ENCODE measurements at regions not wholly inside any gene's neighbourhood (a gene's known extent, or its start where the extent isn't known, plus 50 kb on each side); places are given as distances from the start of the nearest gene placed in this dataset.

DNA sequence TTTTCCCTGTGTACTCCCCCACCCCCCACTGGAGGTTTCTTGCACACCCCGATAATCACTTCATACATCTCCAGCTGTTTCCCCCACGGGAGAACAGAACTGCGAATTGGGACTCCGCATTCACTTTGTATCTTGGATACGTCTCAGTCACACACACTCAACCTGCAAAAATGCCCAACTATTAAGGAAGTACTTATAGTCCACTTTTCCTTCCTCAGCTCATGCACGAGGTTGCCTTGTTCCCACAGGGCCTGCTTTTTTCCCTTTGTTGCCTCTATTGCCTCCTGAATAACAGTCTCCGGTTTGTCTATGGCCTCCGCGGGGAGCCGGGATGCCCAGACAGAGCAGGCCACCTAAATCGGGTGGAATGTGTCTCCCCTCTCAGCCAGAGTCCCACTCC, 282.3 kb downstream of the PYDC2 start:
- Mint-ChIP-seq H3K27ac (no peak overlapping the region), H3K9me3 (peaks cover 3% of the 10 kb centered on the region), H3K36me3 (no peaks in the 10 kb centered on the region), H3K4me3 (no peak overlapping the region), H3K4me1 (no peaks in the 10 kb centered on the region)
- no peak for DNase-seq (ENCODE audit: low spot score in 2 of 2)
- no peak for ATAC-seq

- no peak overlapping the region for H3K27ac Mint-ChIP-seq
- DNase-seq (ENCODE audit: low spot score in 2 of 2) (no peak), ATAC-seq (no peak)
- peaks cover 9% of the 10 kb centered on the region for H3K9me3 Mint-ChIP-seq
- no peaks in the 10 kb centered on the region for H3K36me3 Mint-ChIP-seq
- no peak overlapping the region for H3K4me3 Mint-ChIP-seq
- no peaks in the 10 kb centered on the region for H3K4me1 Mint-ChIP-seq
These were observed 289.7 kb downstream of the PYDC2 start for GRCh38 chr3:191750618-191751017.

DNA sequence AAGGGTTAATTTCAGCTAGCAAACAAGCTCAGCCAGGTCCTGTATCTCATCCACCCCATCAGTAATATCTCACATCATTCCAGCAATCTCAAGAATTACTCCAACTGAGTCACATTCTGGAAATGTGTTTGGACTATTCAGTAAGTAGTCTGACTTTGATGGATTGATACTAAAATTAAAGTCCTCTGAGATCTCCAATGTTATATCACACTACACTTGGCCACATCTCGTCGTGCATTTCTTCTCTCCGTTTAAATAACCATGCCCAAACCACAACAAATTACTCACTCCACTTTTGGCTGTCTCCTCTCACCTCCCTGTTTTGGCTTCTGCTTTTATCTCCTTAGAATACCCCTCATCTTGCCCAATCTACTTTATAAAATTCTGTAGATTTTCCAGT, 292.2 kb downstream of the PYDC2 start:
- H3K9me3 Mint-ChIP-seq, result peaks cover 12% of the 10 kb centered on the region
- H3K4me1 Mint-ChIP-seq, result no peaks in the 10 kb centered on the region
- no peak for DNase-seq (ENCODE audit: low spot score in 2 of 2)
- no peaks in the 10 kb centered on the region for H3K36me3 Mint-ChIP-seq
- no peak overlapping the region for H3K4me3 Mint-ChIP-seq
- ATAC-seq, result no peak
- no peak overlapping the region for H3K27ac Mint-ChIP-seq

- DNase-seq (ENCODE audit: low spot score in 2 of 2) (no peak), ATAC-seq (no peak)
- Mint-ChIP-seq H3K36me3 (no peaks in the 10 kb centered on the region), H3K27ac (no peak overlapping the region), H3K4me1 (no peaks in the 10 kb centered on the region), H3K9me3 (peaks cover 11% of the 10 kb centered on the region), H3K4me3 (no peak overlapping the region)
These were observed 300.9 kb downstream of the PYDC2 start for GRCh38 chr3:191761906-191762305.

DNA sequence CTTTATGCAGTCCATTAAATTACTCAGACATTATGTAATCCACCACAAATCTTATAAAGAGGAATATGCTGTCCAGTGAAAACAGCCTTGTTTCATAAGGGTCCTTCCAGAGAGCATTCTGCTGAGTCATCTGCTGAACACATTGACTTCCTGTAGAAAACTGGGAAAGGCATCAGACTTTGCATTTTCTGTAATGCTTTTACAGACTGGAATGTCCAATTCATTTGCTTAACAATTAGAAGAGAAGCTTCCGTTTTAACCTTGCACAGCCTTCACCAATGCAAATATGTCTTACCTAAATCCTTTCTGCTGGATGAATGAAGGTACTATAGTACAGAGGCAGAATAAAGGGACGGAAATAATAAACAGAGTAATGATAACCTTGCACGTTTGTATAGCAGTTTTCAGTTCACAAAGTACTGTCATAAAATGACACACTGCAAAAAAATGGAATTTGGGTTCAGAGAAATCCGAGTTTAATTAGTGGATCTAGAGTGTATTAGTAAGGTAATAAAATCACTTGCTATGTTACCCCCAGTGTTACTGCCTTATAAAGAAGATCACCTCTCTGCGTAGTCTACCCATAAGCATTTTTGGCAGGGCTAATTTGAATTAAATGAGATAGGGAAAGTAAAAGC, 301.5 kb downstream of the PYDC2 start:
- Mint-ChIP-seq H3K27ac (no peak overlapping the region), H3K4me1 (no peaks in the 10 kb centered on the region), H3K36me3 (no peaks in the 10 kb centered on the region), H3K9me3 (peaks cover 14% of the 10 kb centered on the region), H3K4me3 (no peak overlapping the region)
- no peak for ATAC-seq
- DNase-seq (ENCODE audit: low spot score in 2 of 2), result no peak

- peaks cover 19% of the 10 kb centered on the region for H3K9me3 Mint-ChIP-seq
- DNase-seq (ENCODE audit: low spot score in 2 of 2) (no peak), ATAC-seq (no peak)
- H3K36me3 Mint-ChIP-seq, result no peaks in the 10 kb centered on the region
- H3K4me3 Mint-ChIP-seq, result no peak overlapping the region
- no peaks in the 10 kb centered on the region for H3K4me1 Mint-ChIP-seq
- H3K27ac Mint-ChIP-seq, result no peak overlapping the region
These were observed 307.5 kb downstream of the PYDC2 start for GRCh38 chr3:191768421-191768820.

DNA sequence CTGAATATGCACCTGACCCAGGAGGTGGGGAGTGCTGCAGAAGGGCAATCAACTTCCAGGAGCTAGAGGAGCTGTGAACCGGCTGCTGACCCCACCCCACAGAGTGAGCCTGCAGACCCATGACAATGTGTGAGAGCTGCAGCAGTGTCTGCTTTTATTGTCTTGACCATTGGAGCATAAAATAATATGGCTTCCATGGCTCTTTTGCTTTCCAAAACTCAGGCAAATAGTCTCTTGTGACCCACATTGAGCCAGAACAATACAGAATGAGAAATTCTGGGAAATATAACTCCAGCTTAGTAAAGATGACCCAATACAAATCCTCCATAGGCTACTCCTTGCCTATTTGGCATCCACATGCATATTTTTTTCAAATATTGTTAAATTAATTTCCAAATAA, 309.6 kb downstream of the PYDC2 start:
- no peak overlapping the region for H3K4me3 Mint-ChIP-seq
- ATAC-seq (no peak), DNase-seq (ENCODE audit: low spot score in 2 of 2) (no peak)
- no peak overlapping the region for H3K27ac Mint-ChIP-seq
- H3K4me1 Mint-ChIP-seq, result no peaks in the 10 kb centered on the region
- H3K36me3 Mint-ChIP-seq, result no peaks in the 10 kb centered on the region
- peaks cover 24% of the 10 kb centered on the region for H3K9me3 Mint-ChIP-seq

DNA sequence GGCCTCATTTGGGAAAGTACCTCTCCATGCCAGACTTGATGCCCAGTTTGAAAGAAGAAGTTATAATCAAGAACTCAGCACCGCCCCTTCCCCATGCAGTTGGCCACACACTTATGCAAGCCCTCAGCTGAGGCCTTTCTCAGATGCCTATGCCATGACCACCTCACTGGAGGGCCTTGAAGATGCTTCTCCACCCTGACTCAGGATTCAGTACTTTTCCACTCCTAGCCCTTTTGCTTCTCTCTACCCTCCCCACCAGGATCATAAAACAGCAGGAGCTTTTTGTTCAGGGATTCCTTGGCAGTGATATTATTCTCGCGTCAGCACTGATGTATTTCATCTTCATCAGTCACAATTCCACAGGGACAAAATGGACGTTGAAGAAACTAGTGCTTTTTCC, 313.5 kb downstream of the PYDC2 start:
- DNase-seq (ENCODE audit: low spot score in 2 of 2) (no peak), ATAC-seq (no peak)
- H3K9me3 Mint-ChIP-seq, result peaks cover 24% of the 10 kb centered on the region
- H3K36me3 Mint-ChIP-seq, result no peaks in the 10 kb centered on the region
- no peak overlapping the region for H3K4me3 Mint-ChIP-seq
- no peaks in the 10 kb centered on the region for H3K4me1 Mint-ChIP-seq
- H3K27ac Mint-ChIP-seq, result no peak overlapping the region

DNA sequence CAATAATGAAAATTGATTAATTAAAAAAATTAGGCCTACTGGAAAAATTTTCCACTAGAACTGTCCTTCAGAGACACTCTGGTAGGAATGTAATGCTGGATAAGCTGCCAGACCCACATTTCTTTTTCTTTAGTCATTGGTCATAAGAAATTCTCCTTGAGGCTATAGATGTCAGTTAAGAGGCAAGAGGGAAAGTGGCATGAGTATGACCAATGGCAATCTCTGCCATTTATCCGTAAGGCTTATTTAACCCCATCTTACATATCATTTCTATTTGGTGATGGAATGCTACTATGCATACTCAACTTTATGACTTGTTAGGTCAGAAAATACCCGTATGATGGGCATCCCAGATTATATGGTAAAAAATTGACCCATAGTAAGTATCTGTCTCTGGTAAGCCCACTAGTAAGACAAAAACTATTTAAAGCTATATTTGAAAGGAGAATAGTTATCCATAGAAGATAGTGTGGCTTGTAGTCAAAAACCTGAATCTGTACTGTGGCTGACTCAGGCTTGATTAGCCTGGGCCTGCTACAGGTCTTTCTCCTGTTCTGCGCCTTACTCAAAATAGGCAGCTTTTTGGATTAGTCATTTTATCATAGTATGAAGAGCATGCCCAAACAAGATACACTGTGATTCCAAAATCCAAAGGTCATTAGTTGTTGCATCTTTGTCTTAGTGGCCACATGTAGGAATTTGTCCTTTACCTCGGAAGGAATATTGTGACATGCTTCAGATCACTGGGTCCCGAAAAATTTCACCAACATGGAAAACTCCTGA, 314.7 kb downstream of the PYDC2 start:
- no peak for DNase-seq (ENCODE audit: low spot score in 2 of 2)
- no peak overlapping the region for H3K4me3 Mint-ChIP-seq

GRCh38 chr3:191781044-191781443, 320.1 kb downstream of the PYDC2 start:
- Mint-ChIP-seq H3K9me3 (peaks cover 20% of the 10 kb centered on the region), H3K36me3 (no peaks in the 10 kb centered on the region), H3K27ac (no peak overlapping the region), H3K4me3 (no peak overlapping the region), H3K4me1 (no peaks in the 10 kb centered on the region)
- DNase-seq (ENCODE audit: low spot score in 2 of 2) (no peak), ATAC-seq (no peak)

More for the DNA sequence above, 314.7 kb downstream of the PYDC2 start:
- Mint-ChIP-seq H3K27ac (no peak overlapping the region), H3K9me3 (peaks cover 24% of the 10 kb centered on the region), H3K4me1 (no peaks in the 10 kb centered on the region), H3K36me3 (no peaks in the 10 kb centered on the region)
- no peak for ATAC-seq

GRCh38 chr3:191783024-191783423, 322.1 kb downstream of the PYDC2 start:
- H3K4me3 Mint-ChIP-seq, result no peak overlapping the region
- peaks cover 15% of the 10 kb centered on the region for H3K9me3 Mint-ChIP-seq
- ATAC-seq (no peak), DNase-seq (ENCODE audit: low spot score in 2 of 2) (no peak)
- H3K36me3 Mint-ChIP-seq, result no peaks in the 10 kb centered on the region
- no peaks in the 10 kb centered on the region for H3K4me1 Mint-ChIP-seq
- no peak overlapping the region for H3K27ac Mint-ChIP-seq

DNA sequence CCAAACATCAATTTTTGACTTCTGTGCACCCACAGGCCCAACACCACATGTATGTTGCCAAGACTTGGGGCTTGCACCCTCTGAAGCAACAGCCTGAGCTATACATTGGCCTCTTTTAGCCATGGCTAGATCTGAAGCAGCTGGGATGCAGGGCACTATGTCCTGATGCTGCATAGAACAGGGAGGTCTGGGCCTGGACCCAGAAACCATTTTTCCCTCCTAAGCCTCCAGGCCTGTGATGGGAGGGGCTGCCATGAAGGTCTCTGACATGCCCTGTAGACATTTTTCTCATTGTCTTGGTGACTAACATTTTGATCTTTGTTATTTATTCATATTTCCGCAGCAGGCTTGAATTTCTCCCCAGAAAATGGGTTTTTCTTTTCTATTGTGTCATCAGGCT, 330.0 kb downstream of the PYDC2 start:
- H3K4me3 Mint-ChIP-seq, result no peak overlapping the region
- peaks cover 11% of the 10 kb centered on the region for H3K9me3 Mint-ChIP-seq
- no peaks in the 10 kb centered on the region for H3K36me3 Mint-ChIP-seq

DNA sequence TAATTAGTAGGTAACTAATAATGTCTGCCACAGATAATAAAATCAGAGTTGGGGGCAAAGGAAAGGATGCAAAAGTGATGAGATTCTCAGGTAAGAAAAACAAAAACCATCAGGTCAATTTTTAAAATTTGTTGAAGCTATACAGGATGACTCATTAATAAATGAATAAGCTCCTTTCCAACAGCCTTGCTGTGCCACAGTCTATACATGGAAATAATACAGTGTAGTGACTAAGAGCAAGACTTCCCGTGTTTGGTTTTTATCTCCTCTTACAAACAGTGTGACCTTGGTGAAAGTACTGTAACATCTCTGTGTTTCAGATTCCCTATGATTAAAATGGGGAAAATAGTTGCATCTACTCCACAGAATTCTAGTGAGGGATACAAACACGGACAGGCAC, 331.6 kb downstream of the PYDC2 start:
- no peaks in the 10 kb centered on the region for H3K4me1 Mint-ChIP-seq
- H3K4me3 Mint-ChIP-seq, result no peak overlapping the region
- no peak for ATAC-seq
- H3K27ac Mint-ChIP-seq, result no peak overlapping the region
- H3K36me3 Mint-ChIP-seq, result no peaks in the 10 kb centered on the region
- no peak for DNase-seq (ENCODE audit: low spot score in 2 of 2)
- peaks cover 11% of the 10 kb centered on the region for H3K9me3 Mint-ChIP-seq

More for the DNA sequence above, 330.0 kb downstream of the PYDC2 start:
- H3K27ac Mint-ChIP-seq, result no peak overlapping the region
- no peaks in the 10 kb centered on the region for H3K4me1 Mint-ChIP-seq
- DNase-seq (ENCODE audit: low spot score in 2 of 2) (no peak), ATAC-seq (no peak)

GRCh38 chr3:191795196-191795595, 334.2 kb downstream of the PYDC2 start:
- peaks cover 4% of the 10 kb centered on the region for H3K9me3 Mint-ChIP-seq
- H3K36me3 Mint-ChIP-seq, result no peaks in the 10 kb centered on the region
- H3K4me1 Mint-ChIP-seq, result no peaks in the 10 kb centered on the region
- DNase-seq (ENCODE audit: low spot score in 2 of 2) (no peak), ATAC-seq (no peak)
- no peak overlapping the region for H3K4me3 Mint-ChIP-seq
- no peak overlapping the region for H3K27ac Mint-ChIP-seq

DNA sequence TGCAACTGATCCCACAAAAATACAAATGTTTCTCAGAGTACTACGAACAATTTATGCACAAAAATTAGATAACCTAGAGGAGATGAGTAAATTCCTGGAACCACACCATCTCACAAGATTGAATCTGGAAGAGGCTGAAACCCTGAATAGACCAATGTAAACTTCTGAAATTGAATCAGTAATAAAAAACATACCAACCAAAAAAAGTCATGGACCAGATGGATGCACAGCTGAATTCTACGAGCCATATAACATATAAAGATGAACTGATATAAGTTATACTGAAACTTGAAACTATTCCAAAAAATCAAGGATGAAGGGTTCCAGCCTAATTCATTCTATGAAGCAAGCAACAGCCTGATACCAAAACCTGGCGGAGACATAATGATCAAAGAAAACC, 336.3 kb downstream of the PYDC2 start:
- Mint-ChIP-seq H3K27ac (no peak overlapping the region), H3K4me1 (no peaks in the 10 kb centered on the region), H3K36me3 (no peaks in the 10 kb centered on the region), H3K9me3 (peaks cover 7% of the 10 kb centered on the region), H3K4me3 (no peak overlapping the region)
- DNase-seq (ENCODE audit: low spot score in 2 of 2) (no peak), ATAC-seq (no peak)

DNA sequence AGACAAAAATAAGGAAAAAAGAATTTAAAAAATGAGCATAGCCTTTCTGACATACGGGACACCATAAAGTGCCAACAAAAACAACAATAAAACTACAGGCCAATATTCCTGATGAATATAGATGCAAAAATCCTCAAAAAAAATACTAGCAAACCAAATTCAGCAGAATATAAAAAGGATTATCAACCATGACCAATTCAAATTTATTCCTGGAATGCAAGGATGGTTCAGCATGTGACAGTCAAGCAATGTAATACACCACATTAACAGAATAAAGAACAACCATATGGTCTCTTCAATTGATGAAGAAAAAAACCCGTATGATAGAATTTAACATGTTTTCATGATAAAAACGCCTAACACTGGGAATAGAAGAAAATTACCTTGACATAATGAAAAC, 341.7 kb downstream of the PYDC2 start:
- peaks cover 16% of the 10 kb centered on the region for H3K9me3 Mint-ChIP-seq
- H3K27ac Mint-ChIP-seq, result no peak overlapping the region
- DNase-seq (ENCODE audit: low spot score in 2 of 2) (no peak), ATAC-seq (no peak)
- no peaks in the 10 kb centered on the region for H3K36me3 Mint-ChIP-seq
- no peak overlapping the region for H3K4me3 Mint-ChIP-seq
- no peaks in the 10 kb centered on the region for H3K4me1 Mint-ChIP-seq
